Gastroesophageal sphincter (tissue), 4 donors: ENCODE measurements at regions not wholly inside any gene's neighbourhood (a gene's known extent, or its start where the extent isn't known, plus 50 kb on each side); places are given as distances from the start of the nearest gene placed in this dataset.
"Not testable (repeated sequence)": the region's sequence is repeated elsewhere in the genome, so short reads cannot be mapped to it uniquely, and the experiment has no call there.

Experiments
- ATAC-seq: fragments of 150-250 bp; one replicate; pipeline ENCODE4 v1.9.1; 2016; ENCODE audit warnings: mild to moderate bottlenecking, moderate library complexity
- H3K27ac ChIP-seq, 4 donors: fragments of 200-600 bp; sonication (generic) in 3 of 4; 1 replicate in 3 of 4; 2 replicates in 1 of 4; pipeline ENCODE4 v1.5.1; 2016 to 2019
- H3K27me3 ChIP-seq: fragments of 200-600 bp; sonication (generic); one replicate; pipeline ENCODE4 v1.5.1; 2019
- H3K36me3 ChIP-seq, 2 donors: fragments of 200-600 bp; sonication (generic); one replicate each; pipeline ENCODE4 v1.5.1; 2019; ENCODE audit warnings: control low read depth in 1 of 2
- H3K4me1 ChIP-seq, 3 donors: fragments of 200-600 bp; sonication (generic); 1 replicate in 2 of 3; 2 replicates in 1 of 3; pipeline ENCODE4 v1.5.1; 2016 to 2019; ENCODE audit warnings: control low read depth in 2 of 3
- H3K4me3 ChIP-seq, 2 donors: fragments of 200-600 bp; sonication (generic); one replicate each; pipeline ENCODE4 v1.5.1; 2019; ENCODE audit warnings: mild to moderate bottlenecking in 1 of 2, moderate library complexity in 1 of 2
- H3K9me3 ChIP-seq, 3 donors: fragments of 200-600 bp; sonication (generic); one replicate each; pipeline ENCODE4 v1.5.1; 2017 to 2019; ENCODE audit warnings: control low read depth in 2 of 3
- EP300 ChIP-seq: sonication (generic); formaldehyde crosslinking; IDR thresholded peaks from one replicate; pipeline ENCODE4 v1.6.1; 2017; ENCODE audit warnings: antibody characterized with exemption, mild to moderate bottlenecking
- POLR2A ChIP-seq, 2 donors: fragments of 450-650 bp; IDR thresholded peaks; one replicate each; pipeline ENCODE4 v1.6.1; 2017; ENCODE audit warnings: antibody characterized with exemption in 2 of 2, mild to moderate bottlenecking in 2 of 2, moderate library complexity in 1 of 2
- POLR2AphosphoS5 ChIP-seq: sonication (generic); formaldehyde crosslinking; IDR thresholded peaks from one replicate; pipeline ENCODE4 v1.6.1; 2017; ENCODE audit warnings: antibody characterized with exemption
- WGBS, 2 donors: methylation state at CpG; one replicate each; pipeline ENCODE4 v1.1.5; 2018; ENCODE audit warnings: low coverage in 1 of 2; 5-methylcytosine and 5-hydroxymethylcytosine counted together
- TF ChIP-seq, protein P1 (sequence below), 4 experiments: fragments of 200-600 bp in 2 of 4; fragments of 450-650 bp in 2 of 4; sonication (generic) in 1 of 4; IDR thresholded peaks; one replicate each; pipeline ENCODE4 v1.5.1; 2017 to 2019; ENCODE audit warnings: antibody characterized with exemption in 4 of 4, mild to moderate bottlenecking in 2 of 4, moderate library complexity in 2 of 4

DNA sequence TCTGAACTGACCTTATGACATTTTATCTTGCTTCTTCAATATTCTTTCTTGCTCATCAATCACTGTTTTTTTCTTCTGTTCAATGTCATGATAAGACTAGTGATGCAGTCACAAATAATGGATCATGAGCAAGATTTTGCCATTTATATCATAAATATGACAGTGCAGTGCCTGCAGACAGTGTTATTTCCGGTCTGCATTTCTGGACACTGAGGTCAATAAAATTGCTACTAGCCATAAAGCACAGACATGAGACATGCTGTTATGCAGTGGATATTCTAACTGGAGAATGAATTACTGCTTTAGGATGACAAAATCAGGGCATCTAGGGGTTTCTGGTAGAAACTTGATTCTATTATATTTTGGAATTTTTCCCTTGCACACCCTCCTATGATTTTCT, 1509.7 kb upstream of the LRRTM3 start:
- no peak overlapping the region for H3K4me3 ChIP-seq
- no peaks in the 10 kb centered on the region for H3K27me3 ChIP-seq
- 59 to 82% methylated on average over 1 of the region's 1 CpG for WGBS, 2 donors
- H3K4me1 ChIP-seq, result no peaks in the 10 kb centered on the region
- no peaks in the 10 kb centered on the region for H3K9me3 ChIP-seq
- no peaks in the 10 kb centered on the region for H3K36me3 ChIP-seq
- no peak for ATAC-seq
- no peak overlapping the region for H3K27ac ChIP-seq
- no peak for TF ChIP-seq POLR2A (IDR thresholded peaks at IDR 0.05)
- TF ChIP-seq EP300, result no peak
- TF ChIP-seq, protein P1, sequence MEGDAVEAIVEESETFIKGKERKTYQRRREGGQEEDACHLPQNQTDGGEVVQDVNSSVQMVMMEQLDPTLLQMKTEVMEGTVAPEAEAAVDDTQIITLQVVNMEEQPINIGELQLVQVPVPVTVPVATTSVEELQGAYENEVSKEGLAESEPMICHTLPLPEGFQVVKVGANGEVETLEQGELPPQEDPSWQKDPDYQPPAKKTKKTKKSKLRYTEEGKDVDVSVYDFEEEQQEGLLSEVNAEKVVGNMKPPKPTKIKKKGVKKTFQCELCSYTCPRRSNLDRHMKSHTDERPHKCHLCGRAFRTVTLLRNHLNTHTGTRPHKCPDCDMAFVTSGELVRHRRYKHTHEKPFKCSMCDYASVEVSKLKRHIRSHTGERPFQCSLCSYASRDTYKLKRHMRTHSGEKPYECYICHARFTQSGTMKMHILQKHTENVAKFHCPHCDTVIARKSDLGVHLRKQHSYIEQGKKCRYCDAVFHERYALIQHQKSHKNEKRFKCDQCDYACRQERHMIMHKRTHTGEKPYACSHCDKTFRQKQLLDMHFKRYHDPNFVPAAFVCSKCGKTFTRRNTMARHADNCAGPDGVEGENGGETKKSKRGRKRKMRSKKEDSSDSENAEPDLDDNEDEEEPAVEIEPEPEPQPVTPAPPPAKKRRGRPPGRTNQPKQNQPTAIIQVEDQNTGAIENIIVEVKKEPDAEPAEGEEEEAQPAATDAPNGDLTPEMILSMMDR (IDR thresholded peaks at IDR 0.05), result no peak
- no peak for TF ChIP-seq POLR2AphosphoS5

DNA sequence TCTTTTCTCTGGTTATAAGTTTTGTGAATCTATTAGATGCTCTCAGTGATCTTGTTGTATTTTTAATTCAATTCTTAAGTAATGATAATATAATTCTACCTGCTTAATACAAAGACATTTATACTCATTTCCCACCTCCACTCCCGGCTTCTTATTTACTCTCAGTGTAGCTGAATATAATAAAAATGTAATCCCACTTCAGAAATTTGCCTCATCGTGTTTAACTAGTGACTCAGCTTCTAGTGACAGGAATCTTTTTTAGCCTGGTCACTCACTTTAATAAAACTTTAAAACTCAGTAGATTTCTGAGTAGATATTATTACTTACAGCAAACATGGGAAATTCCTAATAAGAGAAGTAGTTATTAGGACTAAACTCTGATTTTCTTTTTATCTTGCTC, 1506.2 kb upstream of the LRRTM3 start:
- TF ChIP-seq EP300 (no peak), POLR2AphosphoS5 (no peak), POLR2A (IDR thresholded peaks at IDR 0.05) (no peak)
- TF ChIP-seq, protein P1 (IDR thresholded peaks at IDR 0.05), result no peak
- no peak overlapping the region for H3K4me3 ChIP-seq
- H3K4me1 ChIP-seq, result no peaks in the 10 kb centered on the region
- H3K36me3 ChIP-seq, result no peaks in the 10 kb centered on the region
- 75 to 76% methylated on average over 2 of the region's 2 CpGs for WGBS, 2 donors
- no peak overlapping the region for H3K27ac ChIP-seq
- ATAC-seq, result no peak
- H3K9me3 ChIP-seq, result no peaks in the 10 kb centered on the region
- no peaks in the 10 kb centered on the region for H3K27me3 ChIP-seq

DNA sequence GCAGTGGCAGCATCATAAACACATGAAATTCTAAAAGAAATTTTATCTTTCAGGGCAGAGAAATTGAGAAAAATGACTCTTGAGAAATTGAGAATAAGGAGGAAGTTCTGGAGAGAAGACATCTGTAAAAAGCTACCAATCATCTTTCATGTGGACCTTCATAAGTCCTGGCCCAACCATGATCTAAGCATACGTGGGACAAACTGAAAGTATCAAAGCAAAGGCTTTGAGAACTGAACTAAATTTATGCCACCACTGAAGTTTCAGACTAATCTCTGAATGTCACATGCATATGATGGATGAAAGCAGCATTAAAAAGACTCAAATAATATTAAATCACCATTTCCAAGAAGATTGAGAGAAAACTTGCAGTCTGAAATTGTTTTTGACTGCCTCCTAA, 1502.8 kb upstream of the LRRTM3 start:
- TF ChIP-seq POLR2AphosphoS5, result no peak
- TF ChIP-seq EP300, result no peak
- no peak for TF ChIP-seq POLR2A (IDR thresholded peaks at IDR 0.05)
- TF ChIP-seq, protein P1 (IDR thresholded peaks at IDR 0.05), result no peak
- no peak for ATAC-seq
- Histone ChIP-seq H3K9me3 (no peaks in the 10 kb centered on the region), H3K4me3 (no peak overlapping the region), H3K4me1 (no peaks in the 10 kb centered on the region), H3K27ac (no peak overlapping the region), H3K36me3 (no peaks in the 10 kb centered on the region), H3K27me3 (no peaks in the 10 kb centered on the region)
- WGBS, 2 donors, result 38 to 71% methylated on average over 1 of the region's 1 CpG

DNA sequence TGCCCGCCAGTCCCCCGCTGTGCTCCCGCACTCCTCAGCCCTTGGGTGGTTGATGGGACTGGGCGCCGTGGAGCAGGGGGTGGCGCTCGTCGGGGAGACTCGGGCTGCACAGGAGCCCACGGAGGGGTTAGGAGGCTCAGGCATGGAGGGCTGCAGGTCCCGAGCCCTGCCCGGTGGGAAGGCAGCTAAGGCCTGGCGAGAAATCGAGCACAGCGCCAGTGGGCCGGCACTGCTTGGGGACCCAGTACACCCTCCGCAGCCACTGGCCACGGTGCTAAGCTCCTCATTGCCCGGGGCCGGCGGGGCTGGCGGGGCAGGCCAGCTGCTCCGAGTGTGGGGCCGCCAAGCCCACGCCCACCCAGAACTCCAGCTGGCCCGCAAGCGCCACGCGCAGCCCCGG, 1496.5 kb upstream of the LRRTM3 start:
- WGBS, 2 donors, result 60% methylated on average over 2 of the region's 30 CpGs; no CpG with 5 or more reads in 1 of the 2 donors
- not testable (repeated sequence) for H3K36me3 ChIP-seq, H3K4me1 ChIP-seq

DNA sequence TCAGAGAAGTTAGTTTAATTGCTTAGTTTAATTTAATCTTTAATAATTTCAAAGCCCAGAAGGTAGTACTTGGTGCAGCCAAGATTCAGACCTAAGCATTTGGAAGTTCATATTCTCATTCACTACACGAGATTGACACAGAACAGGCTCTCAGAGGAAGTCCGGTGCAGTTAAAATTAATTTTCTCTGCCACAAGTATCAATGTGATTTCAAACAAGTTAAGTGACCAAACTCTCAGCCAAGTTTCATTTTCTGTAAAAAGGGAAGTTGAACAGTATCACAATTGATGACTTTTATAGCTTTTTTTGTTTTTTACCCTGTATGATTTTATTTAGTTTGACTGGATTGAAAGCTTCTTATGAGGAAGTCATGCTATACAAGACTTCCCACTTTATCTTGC, 1494.9 kb upstream of the LRRTM3 start:
- H3K4me1 ChIP-seq, result no peaks in the 10 kb centered on the region
- H3K36me3 ChIP-seq, result no peaks in the 10 kb centered on the region
- no peaks in the 10 kb centered on the region for H3K9me3 ChIP-seq
- H3K27me3 ChIP-seq, result no peaks in the 10 kb centered on the region
- 17 to 45% methylated on average over 2 of the region's 2 CpGs for WGBS, 2 donors
- H3K27ac ChIP-seq, result no peak overlapping the region
- no peak overlapping the region for H3K4me3 ChIP-seq
- TF ChIP-seq POLR2A (IDR thresholded peaks at IDR 0.05) (no peak), POLR2AphosphoS5 (no peak), EP300 (no peak)
- TF ChIP-seq, protein P1 (IDR thresholded peaks at IDR 0.05), result no peak
- ATAC-seq, result no peak

More for the DNA sequence above, 1496.5 kb upstream of the LRRTM3 start:
- H3K9me3 ChIP-seq, ATAC-seq, H3K27ac ChIP-seq, H3K27me3 ChIP-seq, H3K4me3 ChIP-seq: not testable (repeated sequence)

DNA sequence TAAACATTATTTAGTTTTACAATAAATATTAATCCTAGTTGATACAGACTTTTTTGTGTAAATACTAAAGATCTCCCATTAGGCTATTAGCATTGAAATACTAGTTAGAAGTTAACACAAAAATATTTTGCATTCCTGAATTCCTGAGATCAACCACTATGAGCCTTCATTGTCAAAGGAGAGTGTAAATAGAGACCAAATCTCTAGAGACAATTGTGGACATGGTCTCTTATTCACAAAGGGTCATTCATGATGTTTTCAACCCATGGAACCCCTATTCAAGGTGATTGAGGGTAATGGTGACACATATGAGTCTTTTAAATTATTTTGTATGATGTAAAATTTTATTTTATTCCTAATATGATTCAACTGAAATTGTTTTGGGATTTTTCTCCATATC, 1454.8 kb upstream of the LRRTM3 start:
- TF ChIP-seq POLR2A (IDR thresholded peaks at IDR 0.05), result no peak
- no peak for TF ChIP-seq EP300
- TF ChIP-seq, protein P1 (IDR thresholded peaks at IDR 0.05), result no peak
- TF ChIP-seq POLR2AphosphoS5, result no peak
- H3K27ac ChIP-seq, result no peak overlapping the region

More for the DNA sequence above, 1454.8 kb upstream of the LRRTM3 start:
- Histone ChIP-seq H3K9me3 (no peaks in the 10 kb centered on the region), H3K4me3 (no peak overlapping the region), H3K27me3 (no peaks in the 10 kb centered on the region), H3K4me1 (no peaks in the 10 kb centered on the region), H3K36me3 (no peaks in the 10 kb centered on the region)
- no peak for ATAC-seq
